ENCODE measurements at regions not wholly inside any gene's neighbourhood (a gene's known extent, or its start where the extent isn't known, plus 50 kb on each side); places are given as distances from the start of the nearest gene placed in this dataset.

DNA sequence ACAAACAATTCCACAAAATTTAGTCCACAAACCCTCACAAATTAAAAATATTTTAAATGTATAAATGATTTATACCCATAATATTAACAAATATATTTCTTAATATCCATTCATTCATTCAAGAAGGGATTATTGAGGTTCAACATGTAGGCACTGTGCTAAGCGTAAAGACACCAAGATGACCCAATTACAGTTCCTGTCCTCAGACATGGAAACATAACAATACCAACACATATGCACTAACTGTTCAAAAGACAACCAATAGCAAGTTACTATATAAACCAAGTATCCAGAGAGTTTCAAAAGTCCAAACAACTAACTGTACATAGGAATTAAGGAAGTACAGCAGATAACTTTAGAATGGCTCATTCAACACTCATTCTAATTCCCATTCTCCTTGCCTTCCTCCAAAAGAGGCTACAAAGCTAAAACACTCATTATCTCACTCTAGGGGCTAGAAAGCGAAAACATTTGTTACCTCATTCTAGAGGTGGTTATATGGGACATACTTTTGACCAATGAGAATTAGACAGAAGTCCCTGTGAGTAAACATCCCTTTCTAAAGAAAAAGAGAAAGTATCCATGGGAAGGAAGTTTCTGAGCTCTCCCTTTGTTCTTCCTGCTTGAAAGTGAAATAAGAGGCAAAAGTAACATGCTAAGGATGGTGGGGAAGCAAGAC, 292.4 kb downstream of the ZEB2 start:
- H3K4me3 ChIP-seq (ENCODE audit: low read length), result no peak overlapping the region
- no peak for TF ChIP-seq ZNF274 (IDR thresholded peaks at IDR 0.05; ENCODE audit: low read depth, low read length)

DNA sequence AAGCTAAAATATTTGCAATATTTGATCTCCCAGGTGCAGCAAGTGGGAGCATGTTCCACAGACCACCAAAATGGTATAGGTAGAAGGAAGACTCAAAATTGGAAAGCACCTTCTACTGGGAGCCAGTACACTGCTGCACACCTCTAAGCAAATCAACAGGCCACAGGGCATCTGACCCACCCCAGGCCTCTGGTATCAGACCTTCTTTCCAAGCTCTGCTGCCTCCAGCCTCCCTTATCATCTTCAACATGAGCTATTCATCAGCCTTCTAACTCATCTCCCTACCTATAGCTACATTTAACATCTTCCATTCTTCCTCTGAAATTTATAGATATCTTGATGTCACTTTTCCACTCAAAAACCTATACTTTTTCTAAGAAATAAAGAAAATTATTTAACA, 294.8 kb downstream of the ZEB2 start:
- H3K4me3 ChIP-seq (ENCODE audit: low read length), result no peak overlapping the region
- no peak for TF ChIP-seq ZNF274 (IDR thresholded peaks at IDR 0.05; ENCODE audit: low read depth, low read length)

DNA sequence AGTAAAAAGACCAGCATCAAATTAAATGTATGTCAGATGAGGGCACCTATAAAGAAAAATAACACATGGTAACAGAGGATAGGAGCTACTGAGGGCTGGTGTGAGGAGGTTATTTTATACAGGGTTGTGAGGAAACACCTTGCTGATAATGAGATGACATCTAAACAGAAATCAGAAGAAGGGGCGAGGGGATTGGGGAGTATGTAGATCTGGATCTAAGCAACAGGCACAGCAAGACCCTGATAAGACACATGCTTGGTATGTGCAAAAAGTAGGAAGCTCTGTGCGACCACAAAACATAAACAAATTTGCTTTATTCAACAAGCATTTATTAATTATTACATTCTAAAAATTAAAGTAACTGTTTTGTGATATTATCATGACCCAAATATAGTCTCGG, 295.4 kb downstream of the ZEB2 start:
- H3K4me3 ChIP-seq (ENCODE audit: low read length), result no peak overlapping the region
- no peak for TF ChIP-seq ZNF274 (IDR thresholded peaks at IDR 0.05; ENCODE audit: low read depth, low read length)

DNA sequence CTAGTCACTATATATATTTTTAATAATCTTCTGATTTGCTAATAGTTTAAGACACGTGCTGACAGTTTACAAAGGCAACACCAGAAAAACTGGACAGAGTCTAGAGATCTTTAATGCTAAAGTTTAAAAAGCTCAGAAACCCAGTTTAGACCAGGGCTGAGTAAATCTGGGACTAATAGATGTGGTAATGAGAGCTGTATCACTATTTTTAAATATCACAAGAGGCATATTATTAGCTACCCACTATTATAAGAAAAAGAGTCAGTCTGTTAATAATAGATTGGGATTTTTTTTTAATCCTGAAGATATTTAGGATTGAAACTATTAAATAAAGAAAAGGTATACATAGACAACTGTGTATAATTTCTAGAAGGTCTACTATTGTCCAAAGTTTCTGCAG, 299.9 kb downstream of the ZEB2 start:
- H3K4me3 ChIP-seq (ENCODE audit: low read length), result no peak overlapping the region
- no peak for TF ChIP-seq ZNF274 (IDR thresholded peaks at IDR 0.05; ENCODE audit: low read depth, low read length)

DNA sequence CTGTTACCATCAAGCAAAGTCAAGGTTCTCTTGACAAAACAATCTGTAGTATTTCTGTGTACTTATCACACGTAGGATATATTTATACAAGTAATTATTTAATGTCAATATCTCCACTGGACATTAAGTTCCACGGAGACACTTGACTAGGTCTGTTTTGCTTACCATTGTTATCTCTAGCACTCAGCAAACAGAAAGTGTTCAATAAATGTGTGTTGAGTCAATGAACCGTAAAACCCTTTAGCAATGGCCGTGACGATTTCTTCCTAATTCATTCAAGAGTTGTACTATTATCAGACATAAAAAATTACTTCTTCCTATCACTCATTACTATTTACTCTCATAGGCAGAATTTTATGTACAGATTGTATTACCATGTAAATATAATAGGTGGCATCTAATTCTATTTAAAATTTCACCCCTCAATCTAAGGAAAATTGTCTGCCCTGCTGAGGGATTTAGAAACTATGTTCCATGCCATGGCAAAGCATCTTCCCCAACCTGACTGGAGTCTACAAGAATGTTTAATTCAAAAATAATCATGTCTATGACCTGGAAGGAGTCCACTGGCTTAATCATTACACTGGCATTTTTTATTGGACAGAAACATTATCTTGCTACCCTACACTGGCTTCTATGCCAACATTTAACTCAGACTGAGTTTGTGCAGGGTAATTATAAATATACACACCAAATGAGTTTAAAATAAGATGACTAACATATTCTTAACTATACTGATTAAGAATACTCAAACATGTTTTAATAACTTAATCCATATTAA, 301.9 kb downstream of the ZEB2 start:
- H3K4me3 ChIP-seq (ENCODE audit: low read length), result no peak overlapping the region
- TF ChIP-seq ZNF274 (IDR thresholded peaks at IDR 0.05; ENCODE audit: low read depth, low read length), result no peak

DNA sequence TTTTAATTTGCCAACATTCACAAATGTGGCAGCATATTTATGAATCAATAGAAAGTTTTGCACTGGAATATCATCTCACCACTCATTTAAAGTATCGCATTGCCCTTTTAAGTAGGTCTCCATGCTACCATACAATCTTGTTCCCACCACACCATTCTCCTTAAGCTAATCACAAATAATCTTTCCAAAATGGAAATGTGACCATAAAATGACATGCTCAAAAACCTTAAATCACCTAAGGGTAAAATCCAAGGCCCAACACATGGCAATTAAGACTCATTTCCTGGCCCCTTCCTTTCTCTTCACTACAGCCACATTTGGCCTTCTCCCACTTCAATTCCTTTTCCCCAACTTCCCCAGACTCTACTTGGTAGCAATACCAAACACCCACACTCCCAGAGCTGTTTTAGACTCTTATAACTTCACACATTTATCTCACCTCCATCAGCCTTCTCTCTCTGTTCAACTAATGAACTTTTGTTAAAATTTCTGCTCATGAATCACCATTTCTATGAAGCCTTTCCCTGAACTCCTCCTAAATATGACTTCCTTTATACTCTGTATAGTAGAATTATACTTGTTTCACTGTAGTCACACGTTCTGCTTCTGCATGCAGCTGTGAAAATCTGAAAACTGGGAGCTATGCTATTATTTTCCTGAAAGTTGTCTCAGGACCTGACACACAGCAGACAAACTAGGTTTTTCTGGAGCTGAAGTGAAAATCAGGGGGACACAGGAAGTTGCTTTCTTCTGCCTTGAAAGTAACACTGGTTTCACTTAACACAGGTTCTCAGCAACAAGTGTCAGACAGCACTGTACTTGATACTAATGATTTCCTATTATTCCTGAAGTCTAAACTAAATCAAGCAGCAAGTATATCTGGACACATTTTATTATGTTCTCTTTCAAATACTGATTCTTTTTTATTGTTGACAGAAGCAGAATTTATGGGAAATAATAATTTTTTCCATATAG, 303.9 kb downstream of the ZEB2 start:
- H3K4me3 ChIP-seq (ENCODE audit: low read length), result no peak overlapping the region
- TF ChIP-seq ZNF274 (IDR thresholded peaks at IDR 0.05; ENCODE audit: low read depth, low read length), result no peak

DNA sequence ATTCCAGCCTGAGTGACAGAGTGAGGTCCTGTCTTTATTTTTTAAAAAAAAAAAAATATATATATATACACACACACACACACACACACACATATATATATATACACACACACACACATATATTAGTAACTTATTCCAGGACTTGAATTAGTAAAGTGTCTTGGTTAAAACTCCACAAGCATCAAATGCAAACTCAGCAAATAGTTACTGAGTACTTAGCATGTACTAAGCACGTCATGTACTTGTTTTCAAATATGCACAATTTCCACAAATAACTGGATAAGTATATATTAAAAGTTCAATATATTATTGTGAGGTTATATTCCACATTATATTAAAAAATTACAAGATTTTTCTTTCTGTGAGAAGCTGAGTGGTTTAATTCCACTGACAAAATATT, 304.7 kb downstream of the ZEB2 start:
- H3K4me3 ChIP-seq (ENCODE audit: low read length), result no peak overlapping the region

DNA sequence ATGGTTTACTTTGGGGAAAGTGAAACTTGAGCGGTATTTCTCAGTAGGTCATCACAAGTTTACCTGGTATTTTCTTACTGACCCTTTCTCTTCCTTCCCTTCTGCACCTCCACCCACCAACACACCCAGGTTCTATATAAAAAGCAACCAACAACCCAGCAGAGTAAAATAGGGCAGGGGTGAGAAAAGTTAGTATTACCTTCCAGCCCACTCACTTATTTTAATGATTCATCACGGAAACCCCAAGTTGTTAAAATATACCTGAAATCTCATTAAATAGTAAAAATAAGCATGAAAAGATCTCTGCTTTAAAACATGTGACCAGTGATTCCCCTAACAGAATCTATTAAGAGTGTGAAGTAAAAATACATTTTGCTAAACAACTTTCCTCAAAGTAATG, 306.1 kb downstream of the ZEB2 start:
- H3K4me3 ChIP-seq (ENCODE audit: low read length), result no peak overlapping the region
- no peak for TF ChIP-seq ZNF274 (IDR thresholded peaks at IDR 0.05; ENCODE audit: low read depth, low read length)

More for the DNA sequence above, 304.7 kb downstream of the ZEB2 start:
- TF ChIP-seq ZNF274 (IDR thresholded peaks at IDR 0.05; ENCODE audit: low read depth, low read length), result no peak

DNA sequence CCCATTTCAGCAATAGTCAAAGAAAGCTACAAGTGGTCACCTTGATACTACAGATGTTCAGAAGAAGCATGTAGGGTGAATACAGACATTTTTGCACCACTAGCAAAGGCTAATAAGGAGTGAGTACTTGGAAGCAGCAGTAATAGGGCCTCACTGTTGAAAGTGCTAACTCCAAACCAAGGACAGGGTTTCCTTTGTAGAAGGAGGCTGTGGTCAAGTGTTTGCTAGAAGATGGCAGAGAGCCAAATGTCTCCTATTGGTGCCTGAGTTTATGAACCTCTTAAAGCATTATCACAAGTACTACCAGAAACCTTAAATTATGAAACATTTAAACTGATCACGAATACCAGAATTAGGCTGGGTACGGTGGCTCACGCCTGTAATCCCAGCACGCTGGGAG, 308.1 kb downstream of the ZEB2 start:
- TF ChIP-seq ZNF274 (IDR thresholded peaks at IDR 0.05; ENCODE audit: low read depth, low read length), result no peak
- no peak overlapping the region for H3K4me3 ChIP-seq (ENCODE audit: low read length)

DNA sequence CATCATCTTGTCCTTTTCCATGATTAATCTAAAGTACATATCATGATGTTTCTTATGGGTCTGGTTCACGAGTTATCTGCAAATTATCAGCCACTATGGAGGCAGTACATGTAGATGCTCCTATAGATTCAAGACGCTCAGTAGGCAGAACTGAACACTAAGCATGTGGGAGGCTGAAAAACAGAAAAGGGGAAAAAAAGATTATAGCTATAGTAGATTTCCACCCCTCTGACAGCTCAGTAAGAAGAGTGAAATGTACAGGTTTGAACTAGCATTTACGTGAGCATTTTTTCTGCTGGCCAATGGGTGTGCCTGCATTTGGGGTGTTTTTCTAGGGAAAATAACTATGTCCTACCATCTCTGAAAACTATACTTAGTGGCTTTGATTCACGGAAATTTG, 308.9 kb downstream of the ZEB2 start:
- no peak for TF ChIP-seq ZNF274 (IDR thresholded peaks at IDR 0.05; ENCODE audit: low read depth, low read length)

DNA sequence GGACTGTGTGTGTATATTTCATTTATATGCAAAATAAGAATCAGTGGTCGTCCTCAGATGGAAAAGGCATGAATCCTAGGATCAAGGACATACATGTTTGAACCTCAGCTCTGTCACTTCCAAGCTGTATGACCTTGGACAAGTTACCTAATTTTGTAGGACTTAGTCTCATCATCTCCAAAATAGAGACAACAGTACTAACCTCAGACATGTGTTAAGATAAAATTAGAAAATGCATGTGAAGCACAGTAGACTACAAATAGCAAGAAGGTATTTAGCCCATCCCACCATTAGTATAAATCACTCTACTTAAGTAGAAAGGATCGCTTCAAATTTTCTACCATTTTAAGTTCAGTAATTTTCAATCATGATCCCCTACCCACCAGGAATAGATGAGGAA, 309.8 kb downstream of the ZEB2 start:
- H3K4me3 ChIP-seq (ENCODE audit: low read length), result no peak overlapping the region
- no peak for TF ChIP-seq ZNF274 (IDR thresholded peaks at IDR 0.05; ENCODE audit: low read depth, low read length)

More for the DNA sequence above, 308.9 kb downstream of the ZEB2 start:
- H3K4me3 ChIP-seq (ENCODE audit: low read length), result no peak overlapping the region

DNA sequence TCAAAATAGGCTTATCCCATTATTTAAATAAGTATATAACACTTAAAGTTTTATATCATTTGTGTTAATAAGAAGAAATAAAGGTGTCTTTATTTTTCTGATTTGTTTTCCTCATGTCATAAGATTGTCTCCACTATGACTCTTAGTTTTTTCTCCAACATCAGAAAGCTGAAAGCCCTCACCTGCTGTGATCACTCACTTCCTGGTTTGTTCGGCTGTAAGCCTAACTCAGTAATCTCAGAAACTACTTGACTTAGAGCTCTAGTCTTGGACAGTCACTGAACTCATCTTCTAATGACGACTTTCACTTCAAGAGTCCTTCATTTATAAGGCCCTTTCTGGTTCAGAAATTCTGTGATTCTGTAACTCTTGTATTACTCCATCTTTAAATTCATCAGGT, 311.0 kb downstream of the ZEB2 start:
- H3K4me3 ChIP-seq (ENCODE audit: low read length), result no peak overlapping the region
- no peak for TF ChIP-seq ZNF274 (IDR thresholded peaks at IDR 0.05; ENCODE audit: low read depth, low read length)

DNA sequence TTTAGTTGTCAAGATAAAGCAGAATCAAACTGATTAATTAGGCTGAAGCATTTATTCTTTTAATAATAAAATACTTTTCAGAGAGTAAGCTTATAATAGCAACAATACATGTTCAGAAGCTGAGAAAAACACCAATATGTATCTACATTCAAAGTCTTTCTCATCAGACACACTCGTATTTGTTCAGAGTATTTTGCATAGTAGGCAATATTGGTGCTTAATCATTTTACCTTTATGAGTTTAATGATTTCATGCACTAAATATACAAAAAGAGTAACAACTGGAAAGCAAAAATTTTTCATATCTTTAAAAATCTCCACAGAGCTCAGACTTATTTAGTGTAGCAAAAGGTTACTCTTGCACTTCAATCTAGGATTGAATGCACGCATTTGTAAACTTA, 313.9 kb downstream of the ZEB2 start:
- H3K4me3 ChIP-seq (ENCODE audit: low read length), result no peak overlapping the region
- TF ChIP-seq ZNF274 (IDR thresholded peaks at IDR 0.05; ENCODE audit: low read depth, low read length), result no peak

DNA sequence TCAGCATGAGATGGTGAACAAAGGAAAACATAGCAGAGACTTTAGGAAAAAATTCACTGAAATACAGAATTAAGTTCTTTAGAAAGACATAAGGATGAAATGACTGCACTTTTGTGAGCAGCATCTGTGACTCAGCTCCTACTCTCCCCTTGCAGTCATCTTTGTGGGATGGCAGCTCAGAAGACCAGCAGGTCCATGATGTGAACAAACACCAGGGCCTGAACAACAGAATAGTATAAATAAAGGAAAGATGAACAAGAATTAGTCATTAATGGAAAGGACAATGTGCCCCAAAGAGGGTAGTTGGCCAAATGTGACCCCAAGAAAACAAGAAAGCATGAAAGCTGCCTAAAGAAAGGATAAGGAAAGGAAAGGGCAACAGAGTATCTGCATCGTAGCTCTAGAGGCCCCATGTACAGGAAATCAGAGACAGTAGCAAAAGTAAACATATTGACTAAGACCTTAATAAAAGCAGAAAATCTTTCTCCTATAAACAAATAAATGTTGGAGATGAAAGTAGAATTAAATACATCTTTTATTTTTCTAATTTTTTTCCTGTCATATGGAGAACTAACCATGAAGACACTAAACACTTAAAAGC, 318.0 kb downstream of the ZEB2 start:
- H3K4me3 ChIP-seq (ENCODE audit: low read length), result no peak overlapping the region
- TF ChIP-seq ZNF274 (IDR thresholded peaks at IDR 0.05; ENCODE audit: low read depth, low read length), result no peak

All from GM08714 (cell line).